Ovary (tissue), 7 donors: ENCODE measurements at regions not wholly inside any gene's neighbourhood (a gene's known extent, or its start where the extent isn't known, plus 50 kb on each side); places are given as distances from the start of the nearest gene placed in this dataset.
"Not testable (repeated sequence)": the region's sequence is repeated elsewhere in the genome, so short reads cannot be mapped to it uniquely, and the experiment has no call there.

ENCODE experiments used
- DNase-seq, 5 donors: peaks; one replicate each; pipeline ENCODE4 v3.0.0-alpha.2; 2019 to 2020
- H3K27ac ChIP-seq, 2 donors: fragments of 200-600 bp; one replicate each; pipeline versions ENCODE4 v1.5.1 to v1.8.0; 2019 to 2022
- H3K27me3 ChIP-seq: fragments of 200-600 bp; one replicate; pipeline ENCODE4 v1.8.0; 2022
- H3K36me3 ChIP-seq: fragments of 200-600 bp; sonication (generic); one replicate; pipeline ENCODE4 v1.5.1; 2019
- H3K4me1 ChIP-seq: one replicate; pipeline ENCODE4 v1.8.1; 2013; ENCODE audit warnings: mild to moderate bottlenecking, moderate library complexity; ENCODE audit not compliant: insufficient read depth
- H3K4me3 ChIP-seq: fragments of 200-600 bp; sonication (generic); one replicate; pipeline ENCODE4 v1.5.1; 2017
- H3K9me3 ChIP-seq, 2 donors: fragments of 200-600 bp in 1 of 2; sonication (generic) in 1 of 2; one replicate each; pipeline versions ENCODE4 v1.5.1 to v1.8.1; 2013 to 2019; ENCODE audit warnings: mild to moderate bottlenecking in 1 of 2, moderate library complexity in 1 of 2
- EP300 ChIP-seq: sonication (generic); formaldehyde crosslinking; IDR thresholded peaks from one replicate; pipeline ENCODE4 v1.6.1; 2017; ENCODE audit warnings: antibody characterized with exemption
- POLR2A ChIP-seq: fragments of 450-650 bp; IDR thresholded peaks from one replicate; pipeline ENCODE4 v1.6.1; 2017; ENCODE audit warnings: antibody characterized with exemption, mild to moderate bottlenecking, moderate library complexity
- WGBS, 3 donors: extraction: QIAGEN DNeasy Blood & Tissue Kit in 1 of 3; methylation state at CpG; one replicate each; pipeline versions ENCODE4 v1.1.5 to v1.1.7; 2013 to 2017; 5-methylcytosine and 5-hydroxymethylcytosine counted together
- intact Hi-C, 4 donors: fragments of 100-400 bp; cut with DNase I; formaldehyde crosslinking; loops; one replicate each; pipeline versions ENCODE4 v1.11.0 to v1.15.1; 2022 to 2023
- TF ChIP-seq, protein P1 (sequence below), 3 donors: fragments of 450-650 bp in 2 of 3; fragments of 200-600 bp in 1 of 3; IDR thresholded peaks; one replicate each; pipeline versions ENCODE4 v1.5.1 to v1.8.0; 2016 to 2022; ENCODE audit warnings: antibody characterized with exemption in 3 of 3, mild to moderate bottlenecking in 1 of 3
- donor health status: DM: no; HTN: no; CAD: no; lungs with moderate emphysema.
- donor health status: DM: no; HTN: no; CAD: no.
- donor health status: Bipolar disorder and iron deficiency.
- donor health status: DM: no; HTN: no; CAD: no.
- donor health status: DM: yes; HTN: yes; CAD: no.

GRCh38 chr7:104956753-104957450 is 57.1 kb upstream of the KMT2E start:
- Histone ChIP-seq H3K4me3 (no peak overlapping the region), H3K9me3 (no peaks in the 10 kb centered on the region), H3K36me3 (no peaks in the 10 kb centered on the region), H3K27me3 (no peaks in the 10 kb centered on the region), H3K27ac (no peak overlapping the region), H3K4me1 (no peaks in the 10 kb centered on the region)
- intact Hi-C loops: no loop called here
- 45 to 61% (median 46%) methylated on average over 4 of the region's 4 CpGs for WGBS, 3 donors
- DNase-seq: no peak
- TF ChIP-seq, protein P1, sequence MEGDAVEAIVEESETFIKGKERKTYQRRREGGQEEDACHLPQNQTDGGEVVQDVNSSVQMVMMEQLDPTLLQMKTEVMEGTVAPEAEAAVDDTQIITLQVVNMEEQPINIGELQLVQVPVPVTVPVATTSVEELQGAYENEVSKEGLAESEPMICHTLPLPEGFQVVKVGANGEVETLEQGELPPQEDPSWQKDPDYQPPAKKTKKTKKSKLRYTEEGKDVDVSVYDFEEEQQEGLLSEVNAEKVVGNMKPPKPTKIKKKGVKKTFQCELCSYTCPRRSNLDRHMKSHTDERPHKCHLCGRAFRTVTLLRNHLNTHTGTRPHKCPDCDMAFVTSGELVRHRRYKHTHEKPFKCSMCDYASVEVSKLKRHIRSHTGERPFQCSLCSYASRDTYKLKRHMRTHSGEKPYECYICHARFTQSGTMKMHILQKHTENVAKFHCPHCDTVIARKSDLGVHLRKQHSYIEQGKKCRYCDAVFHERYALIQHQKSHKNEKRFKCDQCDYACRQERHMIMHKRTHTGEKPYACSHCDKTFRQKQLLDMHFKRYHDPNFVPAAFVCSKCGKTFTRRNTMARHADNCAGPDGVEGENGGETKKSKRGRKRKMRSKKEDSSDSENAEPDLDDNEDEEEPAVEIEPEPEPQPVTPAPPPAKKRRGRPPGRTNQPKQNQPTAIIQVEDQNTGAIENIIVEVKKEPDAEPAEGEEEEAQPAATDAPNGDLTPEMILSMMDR (IDR thresholded peaks at IDR 0.05): no peak
- TF ChIP-seq POLR2A: no peak
- no peak for TF ChIP-seq EP300

DNA sequence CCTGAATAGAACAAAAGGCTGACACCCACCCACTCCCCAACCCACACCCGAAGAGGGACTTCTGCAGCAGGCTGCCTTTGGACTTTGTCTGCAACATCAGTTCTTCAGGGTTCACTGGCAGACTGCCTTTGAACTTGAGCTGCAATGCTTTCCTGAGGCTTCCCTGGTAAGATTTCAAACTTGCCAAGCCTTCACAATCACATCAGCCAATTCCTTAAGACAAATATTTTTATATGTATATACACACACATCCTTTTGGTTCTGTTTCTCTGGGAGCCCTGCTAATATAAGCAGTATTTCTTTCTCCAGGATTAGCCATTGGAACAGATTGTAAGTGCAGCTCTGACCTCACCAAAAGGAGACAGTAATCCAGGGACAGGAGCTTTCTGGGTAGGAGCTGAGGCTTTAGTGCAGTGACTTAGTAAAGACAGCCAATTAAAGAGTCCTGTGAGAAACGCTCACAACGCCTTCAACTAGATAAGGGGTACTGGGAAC is 55.6 kb upstream of the KMT2E start:
- no peaks in the 10 kb centered on the region for H3K36me3 ChIP-seq
- intact Hi-C loops: no loop called here
- TF ChIP-seq, protein P1 (IDR thresholded peaks at IDR 0.05): no peak
- no peak for TF ChIP-seq EP300
- no peak for TF ChIP-seq POLR2A
- no peaks in the 10 kb centered on the region for H3K27me3 ChIP-seq
- no peaks in the 10 kb centered on the region for H3K9me3 ChIP-seq
- peaks cover 2% of the 10 kb centered on the region for H3K4me1 ChIP-seq
- 21 to 35% (median 29%) methylated on average over 3 of the region's 3 CpGs for WGBS, 3 donors
- no peak for DNase-seq
- no peak overlapping the region for H3K4me3 ChIP-seq
- no peak overlapping the region for H3K27ac ChIP-seq

GRCh38 chr7:104959483-104959882 is 54.5 kb upstream of the KMT2E start:
- H3K4me3 ChIP-seq, H3K27me3 ChIP-seq, DNase-seq, H3K27ac ChIP-seq, intact Hi-C loops, H3K4me1 ChIP-seq, H3K36me3 ChIP-seq, H3K9me3 ChIP-seq: not testable (repeated sequence)
- WGBS, 3 donors: 50 to 80% (median 58%) methylated on average over 2 of the region's 2 CpGs

GRCh38 chr7:104960741-104961448 is 53.1 kb upstream of the KMT2E start:
- no peak for DNase-seq
- Histone ChIP-seq H3K9me3 (no peaks in the 10 kb centered on the region), H3K4me1 (peaks cover 9% of the 10 kb centered on the region), H3K36me3 (no peaks in the 10 kb centered on the region), H3K27ac (no peak overlapping the region), H3K4me3 (no peak overlapping the region), H3K27me3 (no peaks in the 10 kb centered on the region)
- 76 to 79% (median 79%) methylated on average over 2 of the region's 2 CpGs for WGBS, 3 donors
- intact Hi-C loops: no loop called here
- no peak for TF ChIP-seq POLR2A
- TF ChIP-seq, protein P1 (IDR thresholded peaks at IDR 0.05): no peak
- TF ChIP-seq EP300: no peak

DNA sequence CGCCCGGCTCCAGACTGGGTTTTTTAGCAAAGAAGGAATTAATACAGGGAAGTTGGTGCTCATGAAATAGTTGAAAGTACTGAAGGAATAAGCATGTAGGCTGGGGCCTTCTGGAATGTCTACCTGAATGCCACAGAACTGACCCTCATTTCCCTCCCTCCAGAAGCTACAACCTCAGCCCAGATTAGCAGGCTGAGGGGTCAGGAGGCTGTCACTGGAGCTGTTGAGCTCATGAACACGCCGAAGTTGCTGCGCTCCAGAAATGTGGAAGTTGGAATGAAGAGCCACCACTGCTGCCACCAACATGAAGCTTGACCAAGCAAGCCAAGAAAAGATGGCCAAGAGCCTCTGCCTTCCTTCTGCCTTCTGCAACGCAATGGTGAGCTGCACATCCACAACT is 52.2 kb upstream of the KMT2E start:
- no peaks in the 10 kb centered on the region for H3K27me3 ChIP-seq
- no peak overlapping the region for H3K4me3 ChIP-seq
- no peak for DNase-seq
- intact Hi-C loops: no loop called here
- no peaks in the 10 kb centered on the region for H3K36me3 ChIP-seq
- H3K9me3 ChIP-seq: no peaks in the 10 kb centered on the region
- TF ChIP-seq POLR2A (no peak), EP300 (no peak)
- TF ChIP-seq, protein P1 (IDR thresholded peaks at IDR 0.05): no peak
- peaks cover 9% of the 10 kb centered on the region for H3K4me1 ChIP-seq
- WGBS, 3 donors: 86 to 98% (median 95%) methylated on average over 6 of the region's 6 CpGs
- no peak overlapping the region for H3K27ac ChIP-seq
